NB4 (cell line): ENCODE measurements at regions not wholly inside any gene's neighbourhood (a gene's known extent, or its start where the extent isn't known, plus 50 kb on each side); places are given as distances from the start of the nearest gene placed in this dataset.

Experiments used
- DNase-seq: peaks from one replicate; pipeline ENCODE4 v3.0.0; 2010; ENCODE audit warnings: low read depth
- H3K4me3 ChIP-seq: one replicate; pipeline ENCODE4 v1.5.1; 2011; ENCODE audit warnings: mild to moderate bottlenecking, low read depth, low read length, moderate library complexity
- CTCF ChIP-seq: IDR thresholded peaks from one replicate; pipeline ENCODE4 v1.5.1; 2012; ENCODE audit warnings: low read depth, low read length
- MAX ChIP-seq: IDR thresholded peaks from 2 replicates; pipeline ENCODE4 v1.6.1; 2011; ENCODE audit warnings: low read depth, low read length
- MYC ChIP-seq: IDR thresholded peaks from 2 replicates; pipeline ENCODE4 v1.6.1; 2011; ENCODE audit warnings: low read depth, low read length
- POLR2A ChIP-seq: IDR thresholded peaks from 2 replicates; pipeline ENCODE4 v1.6.1; 2011; ENCODE audit warnings: mild to moderate bottlenecking; ENCODE audit not compliant: insufficient read length; ENCODE audit errors: extremely low read depth

GRCh38 chr4:135244056-135244455 is 1042.5 kb upstream of the PABPC4L start:
- H3K4me3 ChIP-seq: no peak overlapping the region
- TF ChIP-seq POLR2A (no peak), MYC (no peak), MAX (no peak), CTCF (no peak)
- DNase-seq: no peak

- no peak for DNase-seq
- H3K4me3 ChIP-seq: no peak overlapping the region
- no peak for TF ChIP-seq POLR2A
- no peak for TF ChIP-seq MYC
- TF ChIP-seq CTCF: no peak
- no peak for TF ChIP-seq MAX
Observed at GRCh38 chr4:135240796-135241195, 1039.2 kb upstream of the PABPC4L start.

GRCh38 chr4:135239964-135240363 is 1038.4 kb upstream of the PABPC4L start:
- TF ChIP-seq MAX (no peak), POLR2A (no peak), CTCF (no peak), MYC (no peak)
- no peak for DNase-seq
- no peak overlapping the region for H3K4me3 ChIP-seq

GRCh38 chr4:135238940-135239339 is 1037.4 kb upstream of the PABPC4L start:
- DNase-seq: no peak
- TF ChIP-seq CTCF: no peak
- no peak overlapping the region for H3K4me3 ChIP-seq

- H3K4me3 ChIP-seq: no peak overlapping the region
- DNase-seq: no peak
Observed at GRCh38 chr4:135236048-135236447, 1034.5 kb upstream of the PABPC4L start.

More at GRCh38 chr4:135236048-135236447, 1034.5 kb upstream of the PABPC4L start:
- no peak for TF ChIP-seq MAX
- TF ChIP-seq MYC: no peak
- TF ChIP-seq CTCF: no peak
- TF ChIP-seq POLR2A: no peak
